ENCODE measurements at regions not wholly inside any gene's neighbourhood (a gene's known extent, or its start where the extent isn't known, plus 50 kb on each side); places are given as distances from the start of the nearest gene placed in this dataset.

DNA sequence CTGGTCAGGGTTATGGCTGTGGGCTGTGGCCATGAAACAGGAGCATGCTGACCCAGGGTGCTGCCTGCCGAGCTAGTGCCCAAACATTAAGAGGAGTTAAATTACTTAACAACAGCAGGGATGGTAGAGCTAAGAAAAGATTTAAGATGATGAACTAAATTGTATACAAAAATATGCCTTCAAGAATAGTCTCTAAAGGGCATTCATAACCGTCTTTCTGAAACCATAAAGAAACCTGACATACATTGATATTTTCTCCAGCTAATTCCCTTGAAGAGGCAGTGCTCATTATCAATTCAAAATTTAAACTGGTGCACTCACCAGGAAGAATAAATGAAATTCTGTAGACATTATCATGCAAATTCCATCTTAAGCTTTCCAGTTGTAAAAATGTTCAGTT lies 265.8 kb upstream of the TAC1 start:
- Histone ChIP-seq H3K4me1 (no peaks in the 10 kb centered on the region), H3K27ac (no peak overlapping the region), H3K36me3 (no peaks in the 10 kb centered on the region), H3K9me3 (peaks cover 0 to 19% (median 11%) of the 10 kb centered on the region in 4 donors), H3K4me3 (no peak overlapping the region), H3K27me3 (no peaks in the 10 kb centered on the region)
- 29 to 65% (median 54%) methylated on average over 2 of the region's 2 CpGs for WGBS, 5 donors
- TF ChIP-seq EP300 (IDR thresholded peaks at IDR 0.05) (no peak), POLR2A (IDR thresholded peaks at IDR 0.05) (no peak), POLR2AphosphoS5 (IDR thresholded peaks at IDR 0.05) (no peak)
- TF ChIP-seq, protein P1, sequence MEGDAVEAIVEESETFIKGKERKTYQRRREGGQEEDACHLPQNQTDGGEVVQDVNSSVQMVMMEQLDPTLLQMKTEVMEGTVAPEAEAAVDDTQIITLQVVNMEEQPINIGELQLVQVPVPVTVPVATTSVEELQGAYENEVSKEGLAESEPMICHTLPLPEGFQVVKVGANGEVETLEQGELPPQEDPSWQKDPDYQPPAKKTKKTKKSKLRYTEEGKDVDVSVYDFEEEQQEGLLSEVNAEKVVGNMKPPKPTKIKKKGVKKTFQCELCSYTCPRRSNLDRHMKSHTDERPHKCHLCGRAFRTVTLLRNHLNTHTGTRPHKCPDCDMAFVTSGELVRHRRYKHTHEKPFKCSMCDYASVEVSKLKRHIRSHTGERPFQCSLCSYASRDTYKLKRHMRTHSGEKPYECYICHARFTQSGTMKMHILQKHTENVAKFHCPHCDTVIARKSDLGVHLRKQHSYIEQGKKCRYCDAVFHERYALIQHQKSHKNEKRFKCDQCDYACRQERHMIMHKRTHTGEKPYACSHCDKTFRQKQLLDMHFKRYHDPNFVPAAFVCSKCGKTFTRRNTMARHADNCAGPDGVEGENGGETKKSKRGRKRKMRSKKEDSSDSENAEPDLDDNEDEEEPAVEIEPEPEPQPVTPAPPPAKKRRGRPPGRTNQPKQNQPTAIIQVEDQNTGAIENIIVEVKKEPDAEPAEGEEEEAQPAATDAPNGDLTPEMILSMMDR (IDR thresholded peaks at IDR 0.05) = no peak
- no peak for DNase-seq
- intact Hi-C loops (cut with DNase I; ENCODE audit: low total_unique reads) = no loop called here

DNA sequence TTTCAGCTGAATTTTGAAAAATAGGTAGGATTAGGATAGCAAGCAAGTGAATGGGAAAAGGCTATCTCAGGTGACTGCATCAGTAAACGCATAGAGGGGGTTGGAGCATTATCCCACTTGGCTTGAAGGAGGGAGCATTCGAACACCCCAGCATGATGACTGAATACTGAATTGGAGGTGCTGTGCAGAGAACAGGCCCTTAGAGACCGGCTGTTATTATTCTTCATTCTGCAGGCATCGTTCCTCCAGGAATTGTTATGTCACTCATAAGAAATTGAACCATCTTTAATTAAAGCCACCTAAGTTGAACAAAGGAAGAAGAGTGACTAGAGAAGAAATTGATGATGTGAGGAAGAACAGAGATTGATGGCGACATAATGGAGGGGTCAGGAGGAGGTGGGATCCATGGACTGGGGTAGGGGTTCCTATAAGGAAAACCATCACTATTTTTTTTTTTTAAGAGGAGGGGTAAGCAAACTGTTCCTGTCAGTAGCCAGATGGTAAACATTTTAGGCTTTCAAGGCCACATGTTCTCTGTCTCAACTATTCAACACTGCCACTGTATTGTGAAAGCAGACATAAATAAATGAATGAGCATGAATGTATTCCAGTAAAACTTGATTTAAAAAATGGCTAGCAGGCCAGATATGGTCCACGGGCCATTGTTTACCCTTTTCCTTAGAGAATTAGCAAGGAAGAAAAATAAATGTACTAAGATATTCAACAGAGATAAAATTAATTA lies 264.7 kb upstream of the TAC1 start:
- no peaks in the 10 kb centered on the region for H3K36me3 ChIP-seq
- H3K9me3 ChIP-seq = peaks cover 0 to 10% (median 4%) of the 10 kb centered on the region in 4 donors
- H3K4me1 ChIP-seq = no peaks in the 10 kb centered on the region
- intact Hi-C loops (cut with DNase I; ENCODE audit: low total_unique reads) = no loop called here
- 45 to 50% (median 49%) methylated on average over 5 to 6 of the region's 6 CpGs for WGBS, 5 donors
- H3K27me3 ChIP-seq = no peaks in the 10 kb centered on the region
- TF ChIP-seq, protein P1 (IDR thresholded peaks at IDR 0.05) = no peak
- TF ChIP-seq POLR2AphosphoS5 (IDR thresholded peaks at IDR 0.05) = no peak
- TF ChIP-seq POLR2A (IDR thresholded peaks at IDR 0.05) = no peak
- no peak for TF ChIP-seq EP300 (IDR thresholded peaks at IDR 0.05)
- no peak for DNase-seq
- no peak overlapping the region for H3K4me3 ChIP-seq
- no peak overlapping the region for H3K27ac ChIP-seq

DNA sequence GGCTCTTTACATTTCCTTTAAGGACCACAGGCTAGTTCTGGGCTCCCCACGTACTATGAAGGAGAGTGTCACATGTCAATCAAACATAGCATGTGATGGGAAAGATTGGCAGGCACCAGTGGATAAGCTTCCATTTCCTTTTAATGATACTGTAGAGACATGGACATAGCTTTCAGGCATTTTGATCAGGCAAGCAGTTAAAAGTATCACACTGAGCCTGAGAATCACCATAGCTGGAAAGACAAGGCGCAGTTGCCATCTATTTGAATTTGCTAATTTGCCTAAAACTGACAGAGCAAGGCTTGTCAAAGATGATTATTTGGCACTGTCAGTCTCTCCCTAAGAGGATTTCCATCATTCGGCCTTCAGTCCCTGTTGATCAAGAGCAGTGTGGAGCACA lies 263.4 kb upstream of the TAC1 start:
- Histone ChIP-seq H3K36me3 (no peaks in the 10 kb centered on the region), H3K4me1 (no peaks in the 10 kb centered on the region), H3K4me3 (no peak overlapping the region), H3K27ac (no peak overlapping the region), H3K9me3 (no peaks in the 10 kb centered on the region), H3K27me3 (no peaks in the 10 kb centered on the region)
- DNase-seq = no peak
- WGBS, 5 donors = 69 to 86% (median 84%) methylated on average over 3 of the region's 3 CpGs
- intact Hi-C loops (cut with DNase I; ENCODE audit: low total_unique reads) = no loop called here
- TF ChIP-seq POLR2AphosphoS5 (IDR thresholded peaks at IDR 0.05) (no peak), POLR2A (IDR thresholded peaks at IDR 0.05) (no peak), EP300 (IDR thresholded peaks at IDR 0.05) (no peak)
- TF ChIP-seq, protein P1 (IDR thresholded peaks at IDR 0.05) = no peak

DNA sequence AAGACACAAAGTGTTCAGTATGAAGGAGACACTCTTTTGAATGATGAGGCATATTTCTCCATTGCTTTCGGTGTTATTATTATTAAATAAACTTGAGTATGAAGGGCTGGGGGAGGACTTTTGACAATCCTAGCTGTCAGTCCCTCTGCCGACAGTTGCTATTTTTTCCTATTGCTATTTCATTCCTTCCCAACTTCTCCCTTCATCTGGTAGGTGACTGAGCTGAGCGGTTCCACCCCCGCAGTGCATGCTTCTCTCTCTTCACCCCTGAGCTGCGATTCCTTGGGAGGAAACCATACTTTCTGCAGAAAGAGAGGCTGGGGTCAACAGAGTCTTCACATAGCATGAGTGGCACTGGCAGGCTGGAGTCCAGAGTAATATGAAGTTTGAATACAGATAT lies 261.2 kb upstream of the TAC1 start:
- no peak overlapping the region for H3K27ac ChIP-seq
- no peak overlapping the region for H3K4me3 ChIP-seq
- H3K27me3 ChIP-seq = no peaks in the 10 kb centered on the region
- 79 to 88% (median 83%) methylated on average over 5 of the region's 5 CpGs for WGBS, 5 donors
- no peaks in the 10 kb centered on the region for H3K36me3 ChIP-seq
- intact Hi-C loops (cut with DNase I; ENCODE audit: low total_unique reads) = no loop called here
- TF ChIP-seq POLR2A (IDR thresholded peaks at IDR 0.05) = no peak
- no peak for TF ChIP-seq EP300 (IDR thresholded peaks at IDR 0.05)
- TF ChIP-seq, protein P1 (IDR thresholded peaks at IDR 0.05) = no peak
- no peak for TF ChIP-seq POLR2AphosphoS5 (IDR thresholded peaks at IDR 0.05)
- DNase-seq = no peak
- no peaks in the 10 kb centered on the region for H3K9me3 ChIP-seq
- H3K4me1 ChIP-seq = no peaks in the 10 kb centered on the region
